OCI-LY3 (cell line): ENCODE measurements at regions not wholly inside any gene's neighbourhood (a gene's known extent, or its start where the extent isn't known, plus 50 kb on each side); places are given as distances from the start of the nearest gene placed in this dataset.

Experiments used
- H2AFZ ChIP-seq: fragments of 200-600, 300-600 bp; shearing (Covaris generic); 2 replicates; pipeline ENCODE4 v1.6.0; 2014; ENCODE audit warnings: antibody characterized with exemption, low read depth, low read length
- H3K27ac ChIP-seq: fragments of 200-600, 300-600 bp; sonication (generic); 2 replicates; pipeline ENCODE4 v1.5.1; 2014; ENCODE audit warnings: mild to moderate bottlenecking, low read length, moderate library complexity, mixed read lengths
- H3K27me3 ChIP-seq: fragments of 200-600, 300-600 bp; sonication (generic); 2 replicates; pipeline ENCODE4 v1.6.1; 2014; ENCODE audit warnings: low read depth, low read length, mixed read lengths
- H3K36me3 ChIP-seq: fragments of 200-600, 300-600 bp; sonication (generic); replicated peaks from 2 replicates; pipeline ENCODE3; 2014; ENCODE audit warnings: low read depth, low read length, mixed read lengths
- H3K4me1 ChIP-seq: fragments of 300-600, 200-600 bp; sonication (generic); 2 replicates; pipeline ENCODE4 v1.6.1; 2014; ENCODE audit warnings: low read length, mixed read lengths
- H3K4me2 ChIP-seq: fragments of 200-600, 300-600 bp; sonication (generic); 2 replicates; pipeline ENCODE4 v1.6.1; 2014; ENCODE audit warnings: low read length, mixed read lengths
- H3K4me3 ChIP-seq: fragments of 300-600, 200-600 bp; sonication (generic); 2 replicates; pipeline ENCODE4 v1.5.1; 2014; ENCODE audit warnings: antibody characterized with exemption, mild to moderate bottlenecking, low read length, moderate library complexity
- H3K79me2 ChIP-seq: fragments of 300-600, 200-600 bp; shearing (Covaris generic); 2 replicates; pipeline ENCODE4 v1.6.1; 2014; ENCODE audit warnings: mild to moderate bottlenecking, low read length, mixed read lengths
- H3K9ac ChIP-seq: fragments of 300-600, 200-600 bp; shearing (Covaris generic); 2 replicates; pipeline ENCODE4 v1.6.0; 2014; ENCODE audit warnings: mild to moderate bottlenecking, low read length, moderate library complexity
- H3K9me3 ChIP-seq: fragments of 200-600, 300-600 bp; shearing (Covaris generic); 2 replicates; pipeline ENCODE4 v1.6.1; 2014; ENCODE audit warnings: low read length, mixed read lengths; ENCODE audit not compliant: insufficient read depth
- H4K20me1 ChIP-seq: fragments of 200-600, 300-600 bp; sonication (generic); 2 replicates; pipeline ENCODE4 v1.6.1; 2016; ENCODE audit warnings: low read length, mixed read lengths; ENCODE audit not compliant: insufficient read depth
- CTCF ChIP-seq: fragments of 200-600, 300-600 bp; sonication (generic); IDR thresholded peaks from 2 replicates; pipeline ENCODE4 v1.5.1; 2014; ENCODE audit warnings: antibody characterized with exemption, low read length, low read depth
- EZH2phosphoT487 ChIP-seq: fragments of 200-600 bp; shearing (Covaris generic); IDR thresholded peaks from 2 replicates; pipeline ENCODE4 v1.6.1; 2018; ENCODE audit warnings: antibody characterized with exemption, mixed run types, low read depth

GRCh38 chr17:71405101-71405500, 715.7 kb upstream of the SOX9 start:
- Histone ChIP-seq H3K4me1 (no peaks in the 10 kb centered on the region), H3K9me3 (no peaks in the 10 kb centered on the region), H3K4me2 (no peak overlapping the region), H3K27me3 (no peaks in the 10 kb centered on the region), H3K36me3 (no peaks in the 10 kb centered on the region), H3K79me2 (no peaks in the 10 kb centered on the region), H2AFZ (no peak overlapping the region), H3K27ac (no peak overlapping the region), H4K20me1 (no peaks in the 10 kb centered on the region), H3K4me3 (no peak overlapping the region), H3K9ac (no peak overlapping the region)
- TF ChIP-seq EZH2phosphoT487 (no peak), CTCF (no peak)

GRCh38 chr17:71407981-71408380, 712.8 kb upstream of the SOX9 start:
- H3K36me3 ChIP-seq = no peaks in the 10 kb centered on the region
- no peak overlapping the region for H3K9ac ChIP-seq
- no peak overlapping the region for H3K4me2 ChIP-seq
- no peaks in the 10 kb centered on the region for H3K4me1 ChIP-seq
- no peaks in the 10 kb centered on the region for H3K27me3 ChIP-seq
- H2AFZ ChIP-seq = no peak overlapping the region
- H3K79me2 ChIP-seq = no peaks in the 10 kb centered on the region
- H3K27ac ChIP-seq = no peak overlapping the region
- no peak overlapping the region for H3K4me3 ChIP-seq
- TF ChIP-seq EZH2phosphoT487 = no peak
- TF ChIP-seq CTCF = no peak
- H3K9me3 ChIP-seq = no peaks in the 10 kb centered on the region
- H4K20me1 ChIP-seq = no peaks in the 10 kb centered on the region

- Histone ChIP-seq H3K4me2 (no peak overlapping the region), H3K4me1 (no peaks in the 10 kb centered on the region), H3K9ac (no peak overlapping the region)
Measured at GRCh38 chr17:71409137-71409536, 711.7 kb upstream of the SOX9 start.

GRCh38 chr17:71409712-71410111, 711.1 kb upstream of the SOX9 start:
- Histone ChIP-seq H3K4me3 (no peak overlapping the region), H3K4me1 (no peaks in the 10 kb centered on the region), H3K27me3 (no peaks in the 10 kb centered on the region), H3K27ac (no peak overlapping the region), H3K9me3 (no peaks in the 10 kb centered on the region), H3K9ac (no peak overlapping the region), H3K79me2 (no peaks in the 10 kb centered on the region), H3K36me3 (no peaks in the 10 kb centered on the region), H2AFZ (no peak overlapping the region), H4K20me1 (no peaks in the 10 kb centered on the region), H3K4me2 (no peak overlapping the region)
- TF ChIP-seq EZH2phosphoT487 (no peak), CTCF (no peak)

More at GRCh38 chr17:71409137-71409536, 711.7 kb upstream of the SOX9 start:
- Histone ChIP-seq H4K20me1 (no peaks in the 10 kb centered on the region), H3K36me3 (no peaks in the 10 kb centered on the region), H3K9me3 (no peaks in the 10 kb centered on the region), H3K27me3 (no peaks in the 10 kb centered on the region), H3K4me3 (no peak overlapping the region), H3K27ac (no peak overlapping the region), H3K79me2 (no peaks in the 10 kb centered on the region), H2AFZ (no peak overlapping the region)
- TF ChIP-seq EZH2phosphoT487 (no peak), CTCF (no peak)
